ENCODE measurements at regions not wholly inside any gene's neighbourhood (a gene's known extent, or its start where the extent isn't known, plus 50 kb on each side); places are given as distances from the start of the nearest gene placed in this dataset.

GRCh38 chr1:242641461-242641860, 117.0 kb upstream of the PLD5 start:
- TF ChIP-seq CTCF (IDR thresholded peaks at IDR 0.05; ENCODE audit: unreplicated experiment), result no peak
- no peaks in the 10 kb centered on the region for H3K9me3 Mint-ChIP-seq
- no peaks in the 10 kb centered on the region for H3K4me1 Mint-ChIP-seq
- H3K27ac Mint-ChIP-seq, result no peak overlapping the region
- H3K4me3 Mint-ChIP-seq, result no peak overlapping the region
- H3K36me3 Mint-ChIP-seq, result no peaks in the 10 kb centered on the region
- no peak for DNase-seq (ENCODE audit: low spot score in 2 of 2, unreplicated experiment in 2 of 2)
- H3K27me3 Mint-ChIP-seq (ENCODE audit: low read depth), result peaks cover 2% of the 10 kb centered on the region

- Mint-ChIP-seq H3K27ac (no peak overlapping the region), H3K9me3 (no peaks in the 10 kb centered on the region), H3K27me3 (ENCODE audit: low read depth) (peaks cover 2% of the 10 kb centered on the region), H3K36me3 (no peaks in the 10 kb centered on the region), H3K4me1 (no peaks in the 10 kb centered on the region), H3K4me3 (no peak overlapping the region)
- no peak for DNase-seq (ENCODE audit: low spot score in 2 of 2, unreplicated experiment in 2 of 2)
- TF ChIP-seq CTCF (IDR thresholded peaks at IDR 0.05; ENCODE audit: unreplicated experiment), result no peak
These were observed 114.6 kb upstream of the PLD5 start for GRCh38 chr1:242639104-242639503.

- H3K36me3 Mint-ChIP-seq, result no peaks in the 10 kb centered on the region
These were observed 110.2 kb upstream of the PLD5 start for GRCh38 chr1:242634732-242635131.

GRCh38 chr1:242629396-242629795, 104.9 kb upstream of the PLD5 start:
- Mint-ChIP-seq H3K27me3 (ENCODE audit: low read depth) (no peaks in the 10 kb centered on the region), H3K4me1 (no peaks in the 10 kb centered on the region), H3K36me3 (no peaks in the 10 kb centered on the region), H3K27ac (no peak overlapping the region), H3K4me3 (no peak overlapping the region), H3K9me3 (peaks cover 7% of the 10 kb centered on the region)
- no peak for TF ChIP-seq CTCF (IDR thresholded peaks at IDR 0.05; ENCODE audit: unreplicated experiment)
- DNase-seq (ENCODE audit: low spot score in 2 of 2, unreplicated experiment in 2 of 2), result no peak

More at GRCh38 chr1:242634732-242635131, 110.2 kb upstream of the PLD5 start:
- no peak for TF ChIP-seq CTCF (IDR thresholded peaks at IDR 0.05; ENCODE audit: unreplicated experiment)
- Mint-ChIP-seq H3K4me3 (no peak overlapping the region), H3K4me1 (no peaks in the 10 kb centered on the region), H3K27me3 (ENCODE audit: low read depth) (no peaks in the 10 kb centered on the region), H3K9me3 (no peaks in the 10 kb centered on the region), H3K27ac (no peak overlapping the region)
- no peak for DNase-seq (ENCODE audit: low spot score in 2 of 2, unreplicated experiment in 2 of 2)

GRCh38 chr1:242623756-242624155, 99.3 kb upstream of the PLD5 start:
- Mint-ChIP-seq H3K27me3 (ENCODE audit: low read depth) (no peaks in the 10 kb centered on the region), H3K9me3 (peaks cover 9% of the 10 kb centered on the region), H3K27ac (no peak overlapping the region), H3K4me1 (peaks cover 13% of the 10 kb centered on the region), H3K4me3 (no peak overlapping the region), H3K36me3 (no peaks in the 10 kb centered on the region)
- DNase-seq (ENCODE audit: low spot score in 2 of 2, unreplicated experiment in 2 of 2), result no peak
- no peak for TF ChIP-seq CTCF (IDR thresholded peaks at IDR 0.05; ENCODE audit: unreplicated experiment)

GRCh38 chr1:242623119-242623518, 98.6 kb upstream of the PLD5 start:
- no peak for DNase-seq (ENCODE audit: low spot score in 2 of 2, unreplicated experiment in 2 of 2)

More at GRCh38 chr1:242623119-242623518, 98.6 kb upstream of the PLD5 start:
- Mint-ChIP-seq H3K4me1 (peaks cover 13% of the 10 kb centered on the region), H3K4me3 (no peak overlapping the region), H3K36me3 (no peaks in the 10 kb centered on the region), H3K27me3 (ENCODE audit: low read depth) (no peaks in the 10 kb centered on the region), H3K9me3 (peaks cover 9% of the 10 kb centered on the region), H3K27ac (no peak overlapping the region)
- TF ChIP-seq CTCF (IDR thresholded peaks at IDR 0.05; ENCODE audit: unreplicated experiment), result no peak
